SK-N-SH (cell line): ENCODE measurements at regions not wholly inside any gene's neighbourhood (a gene's known extent, or its start where the extent isn't known, plus 50 kb on each side); places are given as distances from the start of the nearest gene placed in this dataset.

Experiments
- CTCF ChIA-PET: fragments of 300-600, 350-600 bp; formaldehyde crosslinking; extraction: SDS; loops from one replicate; lab custom pipeline; 2021; lab: Yijun Ruan, JAX
- POLR2A ChIA-PET: fragments of 350-600 bp; sonication (Branson Sonifier 250); formaldehyde crosslinking; extraction: SDS; loops from one replicate; lab custom pipeline; 2020; ENCODE audit warnings: antibody characterized with exemption, inconsistent platforms; lab: Yijun Ruan, JAX
- DNase-seq: peaks from one replicate; pipeline ENCODE4 v3.0.0; 2012
- H2AFZ ChIP-seq: fragments of 200-600 bp; sonication (generic); 2 replicates; pipeline ENCODE4 v1.8.1; 2016; ENCODE audit warnings: antibody characterized with exemption, mild to moderate bottlenecking, low read depth
- H3F3A ChIP-seq: fragments of 200-600 bp; sonication (generic); replicated peaks from 2 replicates; pipeline ENCODE3; 2016; ENCODE audit warnings: antibody characterized with exemption, mild to moderate bottlenecking; ENCODE audit not compliant: insufficient read depth
- H3K27ac ChIP-seq, 2 experiments: fragments of 200-500 bp in 1 of 2; fragments of 200-600 bp in 1 of 2; sonication (Bioruptor generic) in 1 of 2; sonication (generic), shearing (Covaris generic) in 1 of 2; 2 replicates each; pipeline versions ENCODE4 v1.5.1 to v1.6.1; 2014 to 2016; ENCODE audit warnings: low read depth in 2 of 2, inconsistent platforms in 1 of 2, low read length in 1 of 2, mild to moderate bottlenecking in 1 of 2, mixed read lengths in 1 of 2
- H3K27me3 ChIP-seq: fragments of 200-600 bp; sonication (generic), shearing (Covaris generic); 2 replicates; pipeline ENCODE4 v1.6.1; 2016; ENCODE audit warnings: mixed run types; ENCODE audit not compliant: insufficient read depth
- H3K36me3 ChIP-seq, 2 experiments: fragments of 200-500 bp in 1 of 2; fragments of 200-600 bp in 1 of 2; sonication (Bioruptor generic) in 1 of 2; sonication (generic) in 1 of 2; replicated peaks in 1 of 2; 2 replicates each; pipeline versions ENCODE3 to v1.5.1; 2014 to 2016; ENCODE audit warnings: low read length in 1 of 2, mild to moderate bottlenecking in 1 of 2; ENCODE audit not compliant: insufficient read depth in 2 of 2, control insufficient read depth in 1 of 2
- H3K4me1 ChIP-seq, 2 experiments: fragments of 200-500 bp in 1 of 2; fragments of 200-600 bp in 1 of 2; sonication (Bioruptor generic) in 1 of 2; sonication (generic), shearing (Covaris generic) in 1 of 2; 2 replicates each; pipeline versions ENCODE4 v1.5.1 to v1.6.1; 2014 to 2016; ENCODE audit warnings: low read depth in 1 of 2, low read length in 1 of 2, mixed run types in 1 of 2; ENCODE audit not compliant: insufficient read depth in 2 of 2, control insufficient read depth in 1 of 2
- H3K4me2 ChIP-seq: fragments of 200-600 bp; sonication (generic), shearing (Covaris generic); 2 replicates; pipeline ENCODE4 v1.6.1; 2017; ENCODE audit warnings: mixed run types
- H3K4me3 ChIP-seq, 2 experiments: fragments of 200-500 bp in 1 of 2; fragments of 200-600 bp in 1 of 2; sonication (Bioruptor generic) in 1 of 2; sonication (generic), shearing (Covaris generic) in 1 of 2; 2 replicates each; pipeline versions ENCODE4 v1.5.1 to v1.8.1; 2014 to 2016; ENCODE audit warnings: low read depth in 2 of 2, inconsistent platforms in 1 of 2, low read length in 1 of 2, mild to moderate bottlenecking in 1 of 2, mixed read lengths in 1 of 2, moderate library complexity in 1 of 2
- H3K79me2 ChIP-seq: fragments of 200-600 bp; sonication (generic); 2 replicates; pipeline ENCODE4 v1.8.1; 2017; ENCODE audit warnings: mild to moderate bottlenecking; ENCODE audit not compliant: insufficient read depth
- H3K9ac ChIP-seq: fragments of 200-600 bp; sonication (generic); 2 replicates; pipeline ENCODE4 v1.6.1; 2017; ENCODE audit warnings: mixed run types
- H3K9me2 ChIP-seq: fragments of 200-600 bp; sonication (generic); 2 replicates; pipeline ENCODE4 v1.6.1; 2017; ENCODE audit warnings: mixed run types
- H3K9me3 ChIP-seq: fragments of 200-600 bp; sonication (generic); 2 replicates; pipeline ENCODE4 v1.6.1; 2017; ENCODE audit warnings: mixed run types, mild to moderate bottlenecking, moderate library complexity
- H4K20me1 ChIP-seq: fragments of 200-600 bp; sonication (generic); 2 replicates; pipeline ENCODE4 v1.6.1; 2017; ENCODE audit warnings: mild to moderate bottlenecking, mixed run types; ENCODE audit not compliant: insufficient read depth
- EZH2phosphoT487 ChIP-seq: fragments of 200-600 bp; sonication (generic); IDR thresholded peaks from 2 replicates; pipeline ENCODE4 v1.6.1; 2017; ENCODE audit warnings: low read depth, mixed run types, mild to moderate bottlenecking, antibody characterized with exemption, moderate library complexity, borderline replicate concordance
- FOXJ3 ChIP-seq: sonication (generic); formaldehyde crosslinking; IDR thresholded peaks from 2 replicates; pipeline ENCODE4 v1.5.1; 2020; ENCODE audit warnings: mild to moderate bottlenecking, missing genetic modification reagents
- JUND ChIP-seq: IDR thresholded peaks from 2 replicates; pipeline ENCODE4 v1.4.0; 2012
- MEF2A ChIP-seq: IDR thresholded peaks from 2 replicates; pipeline ENCODE4 v1.4.0; 2012; ENCODE audit warnings: low read depth, borderline replicate concordance
- POLR2AphosphoS5 ChIP-seq: IDR thresholded peaks from 2 replicates; pipeline ENCODE4 v1.6.1; 2012; ENCODE audit warnings: low read depth, low read length
- RCOR1 ChIP-seq: fragments of 150-350 bp; IDR thresholded peaks from 2 replicates; pipeline ENCODE4 v1.6.1; 2017; ENCODE audit warnings: antibody characterized with exemption, low read length
- REST ChIP-seq: IDR thresholded peaks from 2 replicates; pipeline ENCODE4 v1.6.1; 2012; ENCODE audit warnings: mild to moderate bottlenecking, low read depth, low read length, moderate library complexity
- TAF1 ChIP-seq: IDR thresholded peaks from 2 replicates; pipeline ENCODE4 v1.6.1; 2012; ENCODE audit warnings: low read depth, mild to moderate bottlenecking, low read length, moderate library complexity, borderline replicate concordance
- WGBS: methylation state at CpG from one replicate; pipeline ENCODE4 v1.1.6; 2017; ENCODE audit warnings: low lambda C conversion rate; 5-methylcytosine and 5-hydroxymethylcytosine counted together
- TF ChIP-seq, protein P1 (sequence below): fragments of 200-600 bp; sonication (generic); IDR thresholded peaks from 2 replicates; pipeline ENCODE4 v1.6.1; 2017; ENCODE audit warnings: antibody characterized with exemption, mild to moderate bottlenecking, moderate library complexity
- TF ChIP-seq, protein P2 (sequence below): IDR thresholded peaks from 2 replicates; pipeline ENCODE4 v1.4.0; 2012; ENCODE audit warnings: low read depth, borderline replicate concordance

DNA sequence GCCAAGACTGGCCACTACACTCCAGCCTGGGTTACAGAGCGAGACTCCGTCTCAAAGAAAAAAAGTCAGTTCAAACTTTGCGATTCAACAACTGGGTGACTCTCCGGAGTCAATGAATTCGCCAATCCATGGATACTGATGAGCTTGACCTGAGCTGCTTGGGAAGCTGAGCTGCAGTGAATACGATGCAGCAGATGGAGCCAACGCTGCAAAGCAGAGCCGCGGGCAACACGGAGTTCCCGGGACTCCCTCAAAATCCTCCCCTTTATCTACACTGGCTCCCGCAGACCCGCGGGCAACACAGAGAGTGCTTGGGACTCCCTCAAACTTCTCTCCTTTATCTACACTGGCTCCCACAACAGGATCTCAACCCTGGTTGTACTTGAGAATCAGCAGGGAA is 62.6 kb upstream of the SALL4 start:
- no peaks in the 10 kb centered on the region for H3K27me3 ChIP-seq
- no peaks in the 10 kb centered on the region for H3F3A ChIP-seq
- no peak overlapping the region for H3K27ac ChIP-seq
- no peak for DNase-seq
- TF ChIP-seq, protein P1, sequence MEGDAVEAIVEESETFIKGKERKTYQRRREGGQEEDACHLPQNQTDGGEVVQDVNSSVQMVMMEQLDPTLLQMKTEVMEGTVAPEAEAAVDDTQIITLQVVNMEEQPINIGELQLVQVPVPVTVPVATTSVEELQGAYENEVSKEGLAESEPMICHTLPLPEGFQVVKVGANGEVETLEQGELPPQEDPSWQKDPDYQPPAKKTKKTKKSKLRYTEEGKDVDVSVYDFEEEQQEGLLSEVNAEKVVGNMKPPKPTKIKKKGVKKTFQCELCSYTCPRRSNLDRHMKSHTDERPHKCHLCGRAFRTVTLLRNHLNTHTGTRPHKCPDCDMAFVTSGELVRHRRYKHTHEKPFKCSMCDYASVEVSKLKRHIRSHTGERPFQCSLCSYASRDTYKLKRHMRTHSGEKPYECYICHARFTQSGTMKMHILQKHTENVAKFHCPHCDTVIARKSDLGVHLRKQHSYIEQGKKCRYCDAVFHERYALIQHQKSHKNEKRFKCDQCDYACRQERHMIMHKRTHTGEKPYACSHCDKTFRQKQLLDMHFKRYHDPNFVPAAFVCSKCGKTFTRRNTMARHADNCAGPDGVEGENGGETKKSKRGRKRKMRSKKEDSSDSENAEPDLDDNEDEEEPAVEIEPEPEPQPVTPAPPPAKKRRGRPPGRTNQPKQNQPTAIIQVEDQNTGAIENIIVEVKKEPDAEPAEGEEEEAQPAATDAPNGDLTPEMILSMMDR, result no peak
- TF ChIP-seq EZH2phosphoT487 (no peak), MEF2A (no peak), RCOR1 (no peak), TAF1 (no peak), FOXJ3 (CRISPR knock-in tag) (no peak), JUND (no peak), REST (no peak), POLR2AphosphoS5 (no peak)
- TF ChIP-seq, protein P2, sequence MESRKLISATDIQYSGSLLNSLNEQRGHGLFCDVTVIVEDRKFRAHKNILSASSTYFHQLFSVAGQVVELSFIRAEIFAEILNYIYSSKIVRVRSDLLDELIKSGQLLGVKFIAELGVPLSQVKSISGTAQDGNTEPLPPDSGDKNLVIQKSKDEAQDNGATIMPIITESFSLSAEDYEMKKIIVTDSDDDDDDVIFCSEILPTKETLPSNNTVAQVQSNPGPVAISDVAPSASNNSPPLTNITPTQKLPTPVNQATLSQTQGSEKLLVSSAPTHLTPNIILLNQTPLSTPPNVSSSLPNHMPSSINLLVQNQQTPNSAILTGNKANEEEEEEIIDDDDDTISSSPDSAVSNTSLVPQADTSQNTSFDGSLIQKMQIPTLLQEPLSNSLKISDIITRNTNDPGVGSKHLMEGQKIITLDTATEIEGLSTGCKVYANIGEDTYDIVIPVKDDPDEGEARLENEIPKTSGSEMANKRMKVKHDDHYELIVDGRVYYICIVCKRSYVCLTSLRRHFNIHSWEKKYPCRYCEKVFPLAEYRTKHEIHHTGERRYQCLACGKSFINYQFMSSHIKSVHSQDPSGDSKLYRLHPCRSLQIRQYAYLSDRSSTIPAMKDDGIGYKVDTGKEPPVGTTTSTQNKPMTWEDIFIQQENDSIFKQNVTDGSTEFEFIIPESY, result no peak
- H3K79me2 ChIP-seq, result no peaks in the 10 kb centered on the region
- no peak overlapping the region for H2AFZ ChIP-seq
- peaks cover 0 to 2% of the 10 kb centered on the region in 2 experiments; a peak in 1 of 4 replicates for H3K4me1 ChIP-seq
- H3K4me2 ChIP-seq, result no peak overlapping the region
- H3K9me3 ChIP-seq, result no peaks in the 10 kb centered on the region
- POLR2A ChIA-PET, result no interaction called here
- H3K36me3 ChIP-seq, result no peaks in the 10 kb centered on the region
- no peak overlapping the region for H3K9ac ChIP-seq
- CTCF ChIA-PET, result interaction anchor here (1.5 kb wide), 1 partner anchor 64 kb away, joined by 3 read pairs; no protein-coding TSS in a partner anchor
- H3K4me3 ChIP-seq, result no peak overlapping the region
- no peaks in the 10 kb centered on the region for H4K20me1 ChIP-seq
- WGBS, result 93% methylated on average over 14 of the region's 14 CpGs
- no peaks in the 10 kb centered on the region for H3K9me2 ChIP-seq
